GM12864 (cell line): ENCODE measurements at regions not wholly inside any gene's neighbourhood (a gene's known extent, or its start where the extent isn't known, plus 50 kb on each side); places are given as distances from the start of the nearest gene placed in this dataset.

Source experiments
- DNase-seq: peaks from one replicate; pipeline ENCODE4 v3.0.0-alpha.2; 2011; ENCODE audit warnings: low read depth
- H3K4me3 ChIP-seq: 2 replicates; pipeline ENCODE4 v1.5.1; 2011; ENCODE audit warnings: mild to moderate bottlenecking, low read depth, low read length, control low read depth
- TF ChIP-seq, protein P1 (sequence below): IDR thresholded peaks from 2 replicates; pipeline ENCODE4 v1.5.1; 2011; ENCODE audit warnings: low read depth, mild to moderate bottlenecking, moderate library complexity, low read length, control low read depth, inconsistent platforms; ENCODE audit errors: missing control alignments

DNA sequence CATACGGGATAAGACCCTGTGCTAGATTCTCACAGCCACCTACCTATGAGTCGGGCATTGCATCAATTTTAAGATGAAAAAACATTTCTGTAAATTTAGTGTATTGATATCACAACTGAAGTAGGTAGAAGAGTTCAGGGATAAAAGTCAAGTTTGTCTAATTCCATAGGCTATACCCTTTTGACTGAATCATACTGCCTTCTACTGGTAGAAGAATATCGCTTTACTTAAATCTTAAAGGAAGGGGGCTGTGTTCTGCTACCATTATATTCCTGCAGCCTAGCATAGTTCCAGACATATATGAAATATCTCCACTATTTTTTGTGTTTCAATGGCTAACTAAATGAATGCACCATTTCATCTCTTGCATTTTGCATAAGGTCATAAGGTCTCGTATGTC lies 1128.6 kb downstream of the CDH8 start:
- TF ChIP-seq, protein P1, sequence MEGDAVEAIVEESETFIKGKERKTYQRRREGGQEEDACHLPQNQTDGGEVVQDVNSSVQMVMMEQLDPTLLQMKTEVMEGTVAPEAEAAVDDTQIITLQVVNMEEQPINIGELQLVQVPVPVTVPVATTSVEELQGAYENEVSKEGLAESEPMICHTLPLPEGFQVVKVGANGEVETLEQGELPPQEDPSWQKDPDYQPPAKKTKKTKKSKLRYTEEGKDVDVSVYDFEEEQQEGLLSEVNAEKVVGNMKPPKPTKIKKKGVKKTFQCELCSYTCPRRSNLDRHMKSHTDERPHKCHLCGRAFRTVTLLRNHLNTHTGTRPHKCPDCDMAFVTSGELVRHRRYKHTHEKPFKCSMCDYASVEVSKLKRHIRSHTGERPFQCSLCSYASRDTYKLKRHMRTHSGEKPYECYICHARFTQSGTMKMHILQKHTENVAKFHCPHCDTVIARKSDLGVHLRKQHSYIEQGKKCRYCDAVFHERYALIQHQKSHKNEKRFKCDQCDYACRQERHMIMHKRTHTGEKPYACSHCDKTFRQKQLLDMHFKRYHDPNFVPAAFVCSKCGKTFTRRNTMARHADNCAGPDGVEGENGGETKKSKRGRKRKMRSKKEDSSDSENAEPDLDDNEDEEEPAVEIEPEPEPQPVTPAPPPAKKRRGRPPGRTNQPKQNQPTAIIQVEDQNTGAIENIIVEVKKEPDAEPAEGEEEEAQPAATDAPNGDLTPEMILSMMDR, result no peak
- H3K4me3 ChIP-seq, result no peak overlapping the region
- no peak for DNase-seq

DNA sequence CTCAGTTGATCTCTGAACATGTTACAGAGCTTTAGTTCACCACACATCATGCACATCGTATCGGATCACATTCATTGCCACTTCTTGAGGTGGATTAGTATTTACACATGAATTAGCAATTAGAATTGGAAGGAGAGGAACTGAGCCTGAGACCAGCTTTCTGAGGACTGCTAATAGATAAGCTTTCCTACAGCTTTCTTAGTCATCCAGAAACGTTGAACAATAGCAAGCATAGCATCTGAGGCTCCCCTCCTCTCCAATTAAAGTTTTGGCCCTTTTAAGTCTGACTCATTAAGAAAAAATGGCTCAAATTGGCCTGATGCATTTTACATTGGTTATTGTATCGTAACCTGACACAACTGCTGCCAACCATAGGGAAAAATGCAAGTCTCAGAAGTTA lies 1130.4 kb downstream of the CDH8 start:
- no peak for DNase-seq
- TF ChIP-seq, protein P1, result no peak

DNA sequence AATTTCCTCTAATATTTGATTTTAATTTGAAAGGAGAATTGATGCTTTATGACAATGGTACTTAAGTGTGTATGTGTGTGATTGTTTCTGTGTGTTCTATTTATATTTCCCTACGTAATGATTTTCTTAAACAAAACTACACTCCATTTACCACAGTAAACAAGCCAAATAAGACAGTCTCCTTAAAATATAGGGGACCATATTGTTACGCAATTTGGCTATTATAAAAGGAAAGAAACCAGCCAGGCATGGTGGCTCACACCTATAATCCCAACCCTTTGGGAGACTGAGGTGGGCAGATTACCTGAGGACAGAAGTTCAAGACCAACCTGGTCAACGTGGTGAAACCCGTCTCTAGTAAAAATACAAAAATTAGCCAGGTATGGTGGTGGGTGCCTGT lies 1134.1 kb downstream of the CDH8 start:
- no peak for DNase-seq
- TF ChIP-seq, protein P1, result no peak
- H3K4me3 ChIP-seq, result no peak overlapping the region

More for the DNA sequence above, 1130.4 kb downstream of the CDH8 start:
- no peak overlapping the region for H3K4me3 ChIP-seq

DNA sequence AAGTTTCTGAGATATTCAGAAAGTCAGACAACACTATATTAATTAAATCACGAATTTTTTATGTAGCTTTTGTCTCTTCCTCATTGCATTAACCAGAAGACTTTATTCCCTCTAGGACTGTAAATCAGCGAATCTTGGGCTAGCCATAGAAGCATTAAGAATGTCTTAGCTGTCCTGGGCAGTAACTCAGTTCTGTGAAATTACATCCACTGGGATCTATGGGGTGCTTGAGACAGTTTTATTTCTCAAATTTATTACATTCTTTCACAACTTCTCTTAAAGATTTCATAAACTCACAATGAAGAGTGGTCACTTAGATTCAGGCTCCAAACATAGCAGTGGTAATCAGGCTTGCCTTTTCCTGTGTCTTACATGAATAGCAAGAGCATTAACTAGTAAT lies 1153.4 kb downstream of the CDH8 start:
- no peak overlapping the region for H3K4me3 ChIP-seq
- TF ChIP-seq, protein P1, result no peak
- DNase-seq, result no peak

DNA sequence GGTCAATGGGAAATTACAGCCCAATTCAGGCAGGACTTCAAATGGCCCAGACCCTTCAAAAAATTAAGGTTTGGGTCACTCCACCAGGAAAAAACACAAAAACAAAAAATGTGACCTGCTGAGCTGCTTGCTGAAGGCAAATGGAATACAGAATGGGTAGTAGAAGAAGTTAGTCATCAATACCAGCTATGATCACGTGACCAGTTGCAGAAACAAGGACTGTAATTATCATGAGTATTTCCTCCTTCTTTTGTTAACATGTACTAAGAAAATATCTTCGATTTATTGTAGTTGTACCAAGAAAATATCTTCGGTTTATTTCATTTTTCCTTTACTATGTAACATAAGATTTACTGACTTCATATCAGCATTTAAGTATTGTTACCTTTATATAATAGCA lies 1183.6 kb downstream of the CDH8 start:
- no peak overlapping the region for H3K4me3 ChIP-seq
- DNase-seq, result no peak
- TF ChIP-seq, protein P1, result no peak

DNA sequence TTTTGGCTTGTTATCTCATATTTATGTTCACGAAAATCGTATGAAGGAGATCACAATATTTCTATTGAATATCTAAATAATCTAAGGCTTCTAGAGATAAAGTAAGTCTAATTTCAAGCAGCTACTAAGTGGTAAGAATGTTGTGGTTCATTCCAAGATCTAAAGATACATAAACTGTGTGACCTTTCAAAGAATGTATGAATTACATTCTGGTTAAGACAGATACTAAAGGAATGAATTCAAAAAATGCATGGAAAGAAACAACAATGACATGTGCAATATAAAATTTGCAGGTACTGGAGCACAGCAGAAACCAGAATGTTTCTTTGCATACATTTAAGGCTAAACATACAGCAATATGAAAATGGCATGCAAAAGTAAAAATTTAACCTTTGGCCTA lies 1214.6 kb downstream of the CDH8 start:
- H3K4me3 ChIP-seq, result no peak overlapping the region
- DNase-seq, result no peak
- TF ChIP-seq, protein P1, result no peak

DNA sequence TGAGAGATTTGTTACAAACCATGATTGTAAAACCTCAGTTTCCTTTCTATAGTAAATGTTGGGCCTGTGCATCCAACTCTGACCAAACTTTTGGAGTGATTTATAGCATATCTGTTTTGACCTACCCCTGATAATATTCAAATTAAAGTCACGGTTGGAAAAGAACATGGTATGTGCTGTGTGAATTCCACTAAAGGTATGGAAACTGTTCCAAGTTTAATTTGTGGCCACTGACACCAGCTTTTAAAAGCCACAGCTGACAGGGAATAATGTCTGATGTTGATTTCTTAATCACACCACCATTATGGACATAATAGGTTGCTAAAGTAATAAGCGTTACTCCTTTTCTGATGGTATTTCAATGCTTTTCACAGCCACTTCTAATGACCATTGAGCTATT lies 1215.9 kb downstream of the CDH8 start:
- H3K4me3 ChIP-seq, result no peak overlapping the region
- TF ChIP-seq, protein P1, result no peak
- no peak for DNase-seq
